Prostate gland (tissue), 2 donors: ENCODE measurements at regions not wholly inside any gene's neighbourhood (a gene's known extent, or its start where the extent isn't known, plus 50 kb on each side); places are given as distances from the start of the nearest gene placed in this dataset.

Experiments
- DNase-seq: peaks from one replicate; pipeline ENCODE4 v3.0.0-alpha.2; 2019; ENCODE audit warnings: low spot score
- H3K27ac ChIP-seq, 2 donors: fragments of 200-600 bp; sonication (generic); 2 replicates each; pipeline ENCODE4 v1.5.1; 2017 to 2019
- H3K27me3 ChIP-seq: fragments of 200-600 bp; sonication (generic); replicated peaks from 2 replicates; pipeline ENCODE4 v1.5.1; 2019; ENCODE audit not compliant: insufficient read depth
- H3K36me3 ChIP-seq, 2 donors: fragments of 200-600 bp; sonication (generic); 1 replicate in 1 of 2; 2 replicates in 1 of 2; pipeline versions ENCODE4 v1.5.1 to v1.8.1; 2017 to 2019
- H3K4me1 ChIP-seq: fragments of 200-600 bp; sonication (generic); replicated peaks from 2 replicates; pipeline ENCODE4 v1.5.1; 2019
- H3K4me3 ChIP-seq, 2 donors: fragments of 200-600 bp; sonication (generic); 2 replicates each; pipeline ENCODE4 v1.5.1; 2017 to 2019
- H3K9me3 ChIP-seq: fragments of 200-600 bp; sonication (generic); 2 replicates; pipeline ENCODE4 v1.5.1; 2017
- POLR2A ChIP-seq: fragments of 450-650 bp; IDR thresholded peaks from one replicate; pipeline ENCODE4 v1.6.1; 2016; ENCODE audit warnings: antibody characterized with exemption, mild to moderate bottlenecking
- POLR2AphosphoS5 ChIP-seq: sonication (generic); formaldehyde crosslinking; IDR thresholded peaks from one replicate; pipeline ENCODE4 v1.6.1; 2017; ENCODE audit warnings: antibody characterized with exemption
- WGBS: methylation state at CpG from one replicate; pipeline ENCODE4 v1.1.5; 2018; 5-methylcytosine and 5-hydroxymethylcytosine counted together
- intact Hi-C: fragments of 100-400 bp; cut with DNase I; formaldehyde crosslinking; loops from one replicate; pipeline ENCODE4 v1.14.2; 2022
- TF ChIP-seq, protein P1 (sequence below), 4 experiments: fragments of 200-600 bp in 2 of 4; fragments of 450-650 bp in 2 of 4; sonication (generic) in 2 of 4; IDR thresholded peaks; 1 replicate in 3 of 4; 2 replicates in 1 of 4; pipeline ENCODE4 v1.5.1; 2016 to 2019; ENCODE audit warnings: antibody characterized with exemption in 4 of 4, mild to moderate bottlenecking in 2 of 4, moderate library complexity in 2 of 4

GRCh38 chr4:66524781-66525180 is 854.5 kb upstream of the EPHA5 start:
- WGBS: 61% methylated on average over 3 of the region's 3 CpGs
- H3K9me3 ChIP-seq: no peaks in the 10 kb centered on the region
- no peak for DNase-seq
- H3K4me1 ChIP-seq: no peaks in the 10 kb centered on the region
- H3K27ac ChIP-seq: no peak overlapping the region
- H3K4me3 ChIP-seq: no peak overlapping the region
- intact Hi-C loops: no loop called here
- H3K36me3 ChIP-seq: no peaks in the 10 kb centered on the region
- TF ChIP-seq, protein P1, sequence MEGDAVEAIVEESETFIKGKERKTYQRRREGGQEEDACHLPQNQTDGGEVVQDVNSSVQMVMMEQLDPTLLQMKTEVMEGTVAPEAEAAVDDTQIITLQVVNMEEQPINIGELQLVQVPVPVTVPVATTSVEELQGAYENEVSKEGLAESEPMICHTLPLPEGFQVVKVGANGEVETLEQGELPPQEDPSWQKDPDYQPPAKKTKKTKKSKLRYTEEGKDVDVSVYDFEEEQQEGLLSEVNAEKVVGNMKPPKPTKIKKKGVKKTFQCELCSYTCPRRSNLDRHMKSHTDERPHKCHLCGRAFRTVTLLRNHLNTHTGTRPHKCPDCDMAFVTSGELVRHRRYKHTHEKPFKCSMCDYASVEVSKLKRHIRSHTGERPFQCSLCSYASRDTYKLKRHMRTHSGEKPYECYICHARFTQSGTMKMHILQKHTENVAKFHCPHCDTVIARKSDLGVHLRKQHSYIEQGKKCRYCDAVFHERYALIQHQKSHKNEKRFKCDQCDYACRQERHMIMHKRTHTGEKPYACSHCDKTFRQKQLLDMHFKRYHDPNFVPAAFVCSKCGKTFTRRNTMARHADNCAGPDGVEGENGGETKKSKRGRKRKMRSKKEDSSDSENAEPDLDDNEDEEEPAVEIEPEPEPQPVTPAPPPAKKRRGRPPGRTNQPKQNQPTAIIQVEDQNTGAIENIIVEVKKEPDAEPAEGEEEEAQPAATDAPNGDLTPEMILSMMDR (IDR thresholded peaks at IDR 0.05): no peak
- no peak for TF ChIP-seq POLR2AphosphoS5
- TF ChIP-seq POLR2A: no peak
- no peaks in the 10 kb centered on the region for H3K27me3 ChIP-seq

DNA sequence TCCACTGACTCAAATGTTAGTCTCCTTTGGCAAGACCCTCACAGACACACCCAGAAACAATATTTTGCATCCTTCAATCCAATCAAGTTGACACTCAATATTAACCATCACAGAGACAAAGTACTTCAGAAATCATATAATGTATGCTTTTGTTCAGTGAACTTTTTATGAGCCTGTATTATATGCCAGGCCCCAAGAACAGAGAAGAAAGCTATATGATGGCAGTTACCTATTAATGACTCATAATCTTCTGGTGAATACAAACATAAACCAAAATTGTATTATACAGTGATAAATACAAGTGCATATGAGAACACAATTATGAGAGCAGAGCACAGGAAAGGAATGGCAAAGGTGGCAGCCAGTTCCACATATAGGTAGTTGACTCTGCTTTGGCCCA is 852.0 kb upstream of the EPHA5 start:
- DNase-seq: no peak
- H3K27me3 ChIP-seq: no peaks in the 10 kb centered on the region
- no peaks in the 10 kb centered on the region for H3K4me1 ChIP-seq
- no peaks in the 10 kb centered on the region for H3K36me3 ChIP-seq
- intact Hi-C loops: no loop called here
- no peaks in the 10 kb centered on the region for H3K9me3 ChIP-seq
- no peak overlapping the region for H3K4me3 ChIP-seq
- no peak overlapping the region for H3K27ac ChIP-seq
- no peak for TF ChIP-seq POLR2AphosphoS5
- TF ChIP-seq, protein P1 (IDR thresholded peaks at IDR 0.05): no peak
- no peak for TF ChIP-seq POLR2A

DNA sequence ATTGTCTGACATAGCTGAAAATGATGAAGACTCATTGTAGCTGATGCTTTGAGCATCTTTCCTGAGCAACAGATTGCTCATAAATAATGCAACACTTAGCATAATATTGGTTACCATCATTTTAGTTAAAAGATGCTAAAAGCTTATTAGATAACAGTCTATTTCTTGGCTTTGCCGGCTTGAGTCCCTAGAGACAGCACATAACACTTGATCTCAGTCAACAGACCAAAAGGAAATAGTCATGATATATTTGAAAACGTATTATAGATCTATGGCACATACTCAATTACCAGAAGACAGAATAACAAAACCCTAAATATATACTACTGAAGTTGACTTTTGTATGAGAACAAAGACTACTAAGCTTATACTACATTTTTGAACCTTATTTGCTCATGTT is 846.7 kb upstream of the EPHA5 start:
- 80% methylated on average over 2 of the region's 2 CpGs for WGBS

DNA sequence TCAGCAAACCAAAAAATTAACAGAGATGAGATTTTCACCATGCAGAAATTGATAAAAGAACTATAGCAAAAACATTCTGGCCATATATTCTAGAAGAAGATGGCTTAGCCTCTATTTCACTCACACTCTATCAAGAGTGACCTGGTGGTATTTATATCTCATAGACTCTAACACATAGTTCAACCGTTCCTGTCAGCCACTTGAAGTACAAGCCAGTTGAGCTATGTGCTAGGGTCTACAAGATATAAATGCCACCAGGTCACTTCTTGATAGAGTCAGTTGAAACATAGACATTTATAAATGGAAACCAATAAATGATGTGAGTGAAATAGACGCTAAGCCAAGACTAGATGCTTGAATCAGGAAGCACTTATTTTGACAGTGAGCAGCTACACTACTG is 836.7 kb upstream of the EPHA5 start:
- 83% methylated on average over 2 of the region's 2 CpGs for WGBS
- Histone ChIP-seq H3K36me3 (no peaks in the 10 kb centered on the region), H3K27ac (no peak overlapping the region), H3K27me3 (no peaks in the 10 kb centered on the region), H3K4me1 (no peaks in the 10 kb centered on the region), H3K9me3 (no peaks in the 10 kb centered on the region), H3K4me3 (no peak overlapping the region)
- no peak for DNase-seq
- intact Hi-C loops: no loop called here
- TF ChIP-seq, protein P1 (IDR thresholded peaks at IDR 0.05): no peak
- TF ChIP-seq POLR2A (no peak), POLR2AphosphoS5 (no peak)

More for the DNA sequence above, 846.7 kb upstream of the EPHA5 start:
- TF ChIP-seq POLR2AphosphoS5 (no peak), POLR2A (no peak)
- TF ChIP-seq, protein P1 (IDR thresholded peaks at IDR 0.05): no peak
- Histone ChIP-seq H3K4me1 (no peaks in the 10 kb centered on the region), H3K4me3 (no peak overlapping the region), H3K36me3 (no peaks in the 10 kb centered on the region), H3K27ac (no peak overlapping the region), H3K27me3 (no peaks in the 10 kb centered on the region), H3K9me3 (no peaks in the 10 kb centered on the region)
- intact Hi-C loops: no loop called here
- DNase-seq: no peak

DNA sequence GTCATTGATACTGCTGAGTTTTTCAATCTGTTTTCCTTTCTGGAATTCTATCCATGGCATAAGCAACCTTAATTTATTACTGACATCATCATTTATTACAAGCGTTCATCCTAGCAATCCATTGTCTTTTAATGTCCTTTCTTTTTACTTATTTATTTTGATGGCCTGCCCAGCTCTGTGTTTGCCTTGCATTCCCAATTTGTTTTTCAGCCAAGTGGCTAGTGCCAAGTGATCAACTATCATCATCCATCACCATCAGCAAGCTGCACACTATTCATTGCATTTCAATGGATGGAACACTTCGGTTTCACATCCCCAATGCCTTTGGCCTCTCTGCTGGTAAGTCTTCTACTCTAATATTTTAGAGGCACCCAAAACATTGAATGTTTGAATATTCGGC is 831.7 kb upstream of the EPHA5 start:
- H3K4me1 ChIP-seq: no peaks in the 10 kb centered on the region
- intact Hi-C loops: no loop called here
- 65% methylated on average over 3 of the region's 3 CpGs for WGBS
- H3K9me3 ChIP-seq: no peaks in the 10 kb centered on the region
- DNase-seq: no peak
- H3K27ac ChIP-seq: no peak overlapping the region
- no peak for TF ChIP-seq POLR2AphosphoS5
- TF ChIP-seq, protein P1 (IDR thresholded peaks at IDR 0.05): no peak
- no peak for TF ChIP-seq POLR2A
- H3K36me3 ChIP-seq: no peaks in the 10 kb centered on the region
- no peaks in the 10 kb centered on the region for H3K27me3 ChIP-seq
- H3K4me3 ChIP-seq: no peak overlapping the region
